ENCODE measurements at regions not wholly inside any gene's neighbourhood (a gene's known extent, or its start where the extent isn't known, plus 50 kb on each side); places are given as distances from the start of the nearest gene placed in this dataset.

- no peak for TF ChIP-seq POLR2AphosphoS5 (IDR thresholded peaks at IDR 0.05)
- TF ChIP-seq CTCF (IDR thresholded peaks at IDR 0.05) = no peak
These were observed 184.4 kb downstream of the LYPLAL1 start for GRCh38 chr1:219358080-219358479.

Measured in sigmoid colon (tissue), 4 donors.